ENCODE measurements at regions not wholly inside any gene's neighbourhood (a gene's known extent, or its start where the extent isn't known, plus 50 kb on each side); places are given as distances from the start of the nearest gene placed in this dataset.

DNA sequence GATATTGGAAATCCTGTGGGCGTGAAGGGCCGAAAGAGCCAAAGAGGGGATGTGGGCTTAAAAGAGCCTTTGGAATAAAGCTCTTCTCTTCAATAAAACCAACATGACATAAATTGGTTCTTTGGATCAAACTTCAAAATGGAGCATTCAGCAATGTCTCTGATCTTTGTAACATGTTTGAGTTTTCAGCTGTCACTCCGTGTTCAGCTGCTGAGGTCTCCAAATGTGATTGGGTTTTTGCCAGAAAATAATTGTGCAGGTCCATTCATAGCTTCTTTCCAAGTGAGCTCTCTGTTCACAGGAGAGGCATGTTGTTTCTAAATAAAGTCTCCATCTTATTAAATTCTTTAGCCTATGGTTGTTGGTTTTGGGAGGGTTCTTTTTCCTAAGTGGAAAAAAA, 127.6 kb upstream of the CCDC68 start:
- no peak for TF ChIP-seq POLR2A (IDR thresholded peaks at IDR 0.05; ENCODE audit: low read depth)
- TF ChIP-seq, protein P1, sequence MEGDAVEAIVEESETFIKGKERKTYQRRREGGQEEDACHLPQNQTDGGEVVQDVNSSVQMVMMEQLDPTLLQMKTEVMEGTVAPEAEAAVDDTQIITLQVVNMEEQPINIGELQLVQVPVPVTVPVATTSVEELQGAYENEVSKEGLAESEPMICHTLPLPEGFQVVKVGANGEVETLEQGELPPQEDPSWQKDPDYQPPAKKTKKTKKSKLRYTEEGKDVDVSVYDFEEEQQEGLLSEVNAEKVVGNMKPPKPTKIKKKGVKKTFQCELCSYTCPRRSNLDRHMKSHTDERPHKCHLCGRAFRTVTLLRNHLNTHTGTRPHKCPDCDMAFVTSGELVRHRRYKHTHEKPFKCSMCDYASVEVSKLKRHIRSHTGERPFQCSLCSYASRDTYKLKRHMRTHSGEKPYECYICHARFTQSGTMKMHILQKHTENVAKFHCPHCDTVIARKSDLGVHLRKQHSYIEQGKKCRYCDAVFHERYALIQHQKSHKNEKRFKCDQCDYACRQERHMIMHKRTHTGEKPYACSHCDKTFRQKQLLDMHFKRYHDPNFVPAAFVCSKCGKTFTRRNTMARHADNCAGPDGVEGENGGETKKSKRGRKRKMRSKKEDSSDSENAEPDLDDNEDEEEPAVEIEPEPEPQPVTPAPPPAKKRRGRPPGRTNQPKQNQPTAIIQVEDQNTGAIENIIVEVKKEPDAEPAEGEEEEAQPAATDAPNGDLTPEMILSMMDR (IDR thresholded peaks at IDR 0.05) = no peak

All from esophagus muscularis mucosa (tissue), 3 donors.